ENCODE measurements at regions not wholly inside any gene's neighbourhood (a gene's known extent, or its start where the extent isn't known, plus 50 kb on each side); places are given as distances from the start of the nearest gene placed in this dataset.
A peak's percentile ranks its signal among the peaks of the same experiment; 100 is the strongest.

DNA sequence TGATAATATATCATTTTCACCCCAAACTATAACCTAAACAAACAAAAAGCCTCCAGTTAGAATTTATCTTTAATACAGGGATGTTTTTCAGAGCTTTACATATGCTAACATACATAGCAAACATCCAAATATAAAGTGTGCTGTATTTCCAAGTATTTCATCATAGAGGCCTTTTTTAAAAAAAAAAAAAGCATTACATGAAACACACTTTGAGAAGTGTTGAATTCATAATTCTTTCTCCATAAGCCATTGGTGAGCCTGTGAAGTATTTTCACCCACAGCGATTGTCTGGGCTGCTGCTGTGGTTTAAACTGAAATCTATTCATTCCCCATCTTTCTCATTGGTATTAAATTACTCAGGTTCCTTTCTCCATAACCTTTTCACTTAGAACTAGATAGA, 503.4 kb upstream of the CDH8 start:
- DNase-seq, result no peak

DNA sequence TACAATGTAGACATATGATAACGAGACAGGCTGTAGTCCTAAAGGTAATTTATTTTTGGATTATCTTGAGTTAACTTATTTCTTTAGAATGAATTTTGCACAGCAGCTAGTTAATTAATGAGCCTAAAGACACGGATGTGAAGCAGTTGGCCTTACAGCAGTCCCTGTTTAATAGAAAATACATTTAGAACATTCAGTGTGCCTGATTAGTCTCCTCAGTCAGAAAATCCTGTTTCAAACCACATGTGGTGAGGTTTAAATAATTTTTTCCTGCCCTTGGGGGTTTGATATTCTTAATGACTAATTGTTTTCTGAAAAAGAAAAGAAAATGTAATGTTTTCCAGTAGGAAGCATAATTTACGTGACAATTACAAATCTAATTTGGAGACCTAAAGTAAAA, 494.2 kb upstream of the CDH8 start:
- DNase-seq, result no peak

DNA sequence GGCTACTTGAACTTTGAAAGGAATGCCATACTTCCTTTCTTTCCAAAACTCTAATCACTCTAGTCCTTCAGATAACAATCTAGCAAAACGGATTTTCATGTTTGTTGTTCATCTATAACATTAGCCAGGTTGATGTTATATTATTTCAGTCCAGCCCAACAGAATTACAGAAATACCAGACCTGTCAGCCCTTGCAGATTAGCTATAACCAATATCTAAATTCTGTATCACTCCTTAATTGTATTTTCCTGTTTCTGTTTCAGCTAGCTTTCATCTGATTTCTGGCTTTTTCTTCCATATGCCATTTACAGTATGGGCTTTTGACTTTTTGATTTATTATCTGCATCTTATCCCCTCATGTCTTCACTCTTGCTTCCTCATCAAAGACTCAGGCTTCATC, 479.8 kb upstream of the CDH8 start:
- no peak for DNase-seq

DNA sequence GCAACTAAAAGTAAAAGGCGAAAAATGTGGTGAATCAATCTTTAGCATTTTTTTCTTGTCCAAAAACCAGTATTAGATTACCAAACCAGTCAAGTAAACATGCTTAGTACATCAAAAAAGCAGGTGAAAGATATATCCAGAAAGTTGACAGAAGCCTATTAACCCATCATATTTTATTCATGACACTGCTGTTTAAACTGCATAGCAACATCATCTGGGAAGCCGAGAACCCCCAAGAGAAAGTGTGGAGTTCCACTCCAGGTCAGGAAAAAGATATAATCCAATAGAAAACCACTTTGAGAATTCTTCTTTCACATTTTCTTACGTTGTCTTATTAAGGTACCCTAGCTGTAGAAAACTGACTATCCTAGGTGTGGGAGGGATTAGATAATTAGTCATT, 466.8 kb upstream of the CDH8 start:
- no peak for DNase-seq

DNA sequence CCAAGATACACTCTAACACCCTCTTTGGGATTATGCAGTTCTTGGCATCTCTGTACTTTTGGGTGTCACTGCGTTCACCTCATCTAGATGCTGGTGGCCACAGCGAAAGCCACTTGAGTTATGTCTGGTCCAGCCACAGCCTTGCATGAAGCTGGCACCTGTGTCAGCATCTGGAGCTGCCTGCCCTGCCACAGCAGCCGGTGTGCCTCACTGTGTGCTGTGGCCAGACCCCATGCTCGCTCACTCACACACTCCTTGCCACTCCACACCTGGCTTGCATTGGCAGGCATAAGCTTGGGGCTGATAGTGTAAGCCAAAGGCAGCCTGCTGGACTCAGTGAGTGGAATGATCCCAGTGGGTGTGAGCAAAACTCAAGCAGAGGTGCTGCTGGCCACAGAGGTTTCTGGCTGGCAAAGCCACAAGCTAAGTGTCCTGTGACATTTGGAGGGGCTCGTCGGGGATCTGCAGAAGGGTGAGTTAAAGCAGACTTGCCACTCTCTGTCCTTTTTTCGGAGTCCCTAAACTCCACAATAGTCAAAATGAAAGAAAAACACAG, 442.7 kb upstream of the CDH8 start:
- DNase-seq, result no peak

DNA sequence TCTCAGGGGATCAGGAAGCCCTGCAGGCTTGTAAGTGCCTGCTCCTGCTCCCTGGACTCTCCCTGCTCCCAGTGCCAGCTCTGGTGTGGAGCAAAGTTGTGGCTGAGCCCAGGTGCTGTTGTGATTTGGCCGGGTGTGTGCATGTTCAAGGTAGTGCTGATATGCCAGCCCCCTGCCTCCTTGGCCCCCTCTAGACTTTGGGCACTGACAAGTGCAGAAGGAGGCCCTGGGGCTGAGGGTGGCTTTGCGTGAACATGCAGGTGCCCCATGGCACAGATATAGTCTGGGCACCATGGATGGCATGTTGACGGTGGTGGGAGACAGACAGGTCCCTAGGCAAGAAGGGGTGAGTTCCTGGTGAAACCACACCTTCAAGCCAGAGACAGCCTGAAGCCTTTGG, 441.6 kb upstream of the CDH8 start:
- DNase-seq, result no peak

DNA sequence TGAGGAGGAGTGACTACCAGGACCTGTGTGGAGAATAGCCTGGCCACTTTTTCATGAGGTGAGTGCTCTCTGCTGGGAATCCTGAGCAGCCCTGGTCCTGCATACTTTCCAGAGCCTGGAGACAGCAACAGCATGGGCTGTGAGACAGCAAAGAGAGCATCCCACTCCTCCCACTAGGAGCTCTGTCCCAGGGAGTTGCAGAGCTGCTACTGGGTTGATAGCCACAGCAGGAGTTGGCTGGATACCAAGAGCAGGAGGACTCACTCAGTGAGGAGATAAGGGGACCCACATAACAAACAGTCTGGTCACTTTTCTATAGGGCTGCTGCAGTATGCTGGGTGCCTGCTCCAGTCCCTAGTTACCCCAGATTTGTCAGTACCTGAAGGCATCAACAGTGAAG, 439.3 kb upstream of the CDH8 start:
- DNase-seq, result no peak

DNA sequence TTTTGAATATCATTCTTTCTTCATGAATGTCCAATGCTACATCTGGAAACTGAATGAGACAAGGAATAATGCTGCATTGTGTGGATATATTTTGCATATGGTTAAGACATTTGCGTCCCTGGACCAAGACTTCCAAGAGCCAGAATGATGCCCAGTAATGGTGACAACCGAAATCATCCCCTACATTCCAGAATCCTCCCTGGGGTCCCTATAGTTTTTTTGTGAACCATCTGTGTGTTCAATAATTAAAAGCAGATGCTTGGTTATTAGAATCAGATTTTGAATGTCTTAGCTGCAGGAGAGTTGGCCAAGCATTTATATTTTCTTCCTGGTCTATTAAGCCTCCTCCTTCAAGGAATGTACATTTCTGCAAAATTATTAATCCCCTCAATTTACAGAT, 426.7 kb upstream of the CDH8 start:
- DNase-seq, result peak; percentile 84

DNA sequence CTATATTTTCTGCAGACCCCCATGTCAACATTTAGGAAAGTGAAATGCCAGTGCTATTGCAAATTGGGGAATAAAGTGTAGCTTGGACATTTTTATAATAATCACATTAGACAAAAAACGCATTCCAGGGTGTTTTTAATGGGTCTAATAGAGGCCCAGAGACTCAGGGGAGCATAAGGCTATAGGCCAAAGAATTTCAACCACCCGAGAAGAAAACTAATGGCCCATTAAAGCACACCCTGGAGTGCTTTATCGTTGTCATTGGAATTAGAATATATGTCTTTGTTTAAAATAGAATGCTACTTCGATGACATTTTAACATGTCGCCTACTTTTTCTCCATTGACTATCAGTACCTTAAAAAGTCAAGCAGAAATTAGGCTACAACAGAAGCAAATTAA, 414.1 kb upstream of the CDH8 start:
- DNase-seq, result no peak

DNA sequence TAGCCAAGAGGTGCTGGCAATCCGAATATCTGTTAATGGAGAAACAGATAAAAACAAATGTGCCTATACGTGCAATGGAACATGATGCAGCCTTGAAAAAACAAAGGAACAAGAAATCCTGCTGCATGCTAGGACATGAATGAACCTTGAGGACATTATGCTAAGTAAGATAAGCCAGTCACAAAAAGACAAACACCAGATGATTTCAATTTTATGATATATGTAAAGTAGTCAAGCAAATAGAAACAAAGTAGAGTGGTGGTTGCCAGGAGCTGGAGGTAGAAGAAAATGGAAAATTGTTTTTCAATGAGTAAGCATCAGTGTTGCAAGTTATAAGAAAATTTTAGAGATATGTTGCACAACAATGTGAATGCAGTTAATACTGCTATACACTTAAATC, 409.7 kb upstream of the CDH8 start:
- peak; percentile 21 for DNase-seq

DNA sequence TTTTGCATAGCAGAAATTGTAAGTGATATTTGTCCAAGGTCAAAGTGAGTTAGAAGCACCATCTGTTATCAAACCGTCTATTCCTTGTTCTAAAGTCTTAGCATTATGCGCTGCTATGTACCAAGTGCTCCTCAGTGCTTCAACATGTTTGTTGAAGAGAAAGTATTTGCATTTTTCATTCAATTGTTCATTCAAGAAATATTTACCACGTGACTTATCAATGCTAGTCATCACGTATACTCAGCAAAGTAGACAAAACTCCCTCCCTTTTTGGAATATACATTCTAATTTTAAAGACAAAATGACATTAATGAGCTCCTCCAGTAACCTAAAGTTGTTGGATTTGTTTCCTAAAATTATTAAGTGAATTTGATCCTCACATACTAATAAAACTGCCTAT, 388.0 kb upstream of the CDH8 start:
- no peak for DNase-seq

DNA sequence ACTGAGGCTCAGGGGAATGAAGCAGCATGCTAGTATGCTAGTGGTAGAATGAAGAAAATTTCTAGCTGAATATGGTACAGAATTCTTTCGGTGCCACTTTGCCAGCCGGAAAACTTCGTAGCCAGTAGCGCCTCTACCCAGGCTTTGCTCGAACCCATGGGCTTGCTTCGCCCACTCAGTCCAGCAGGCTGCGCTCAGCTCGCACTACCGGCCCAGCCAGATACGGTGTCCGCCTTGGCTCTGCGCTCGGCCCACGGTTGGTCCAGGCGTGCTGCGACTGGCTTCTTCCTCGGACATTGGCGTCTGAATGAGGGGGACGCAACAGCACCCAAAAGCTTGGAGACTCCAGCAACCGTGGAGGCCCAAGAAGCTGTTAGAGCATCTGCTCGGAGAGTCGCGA, 372.5 kb upstream of the CDH8 start:
- no peak for DNase-seq

DNA sequence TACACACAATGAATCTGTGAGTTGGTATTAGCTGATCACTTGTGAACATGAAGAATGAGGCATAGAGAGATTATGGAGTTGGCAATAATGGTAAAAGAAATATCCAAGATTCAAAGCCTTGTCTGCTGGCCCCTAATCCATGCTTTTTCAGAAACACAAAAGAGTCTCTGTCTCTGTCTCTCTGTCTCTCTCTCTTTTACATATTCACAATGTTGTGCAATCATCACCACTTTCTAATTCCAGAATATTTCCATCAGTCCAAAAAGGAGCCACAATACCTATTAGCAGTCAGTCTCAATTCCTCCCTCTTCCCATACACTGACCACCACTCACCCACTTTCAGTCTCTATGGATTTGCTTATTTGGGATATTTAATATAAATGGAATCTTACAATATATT, 370.1 kb upstream of the CDH8 start:
- no peak for DNase-seq

DNA sequence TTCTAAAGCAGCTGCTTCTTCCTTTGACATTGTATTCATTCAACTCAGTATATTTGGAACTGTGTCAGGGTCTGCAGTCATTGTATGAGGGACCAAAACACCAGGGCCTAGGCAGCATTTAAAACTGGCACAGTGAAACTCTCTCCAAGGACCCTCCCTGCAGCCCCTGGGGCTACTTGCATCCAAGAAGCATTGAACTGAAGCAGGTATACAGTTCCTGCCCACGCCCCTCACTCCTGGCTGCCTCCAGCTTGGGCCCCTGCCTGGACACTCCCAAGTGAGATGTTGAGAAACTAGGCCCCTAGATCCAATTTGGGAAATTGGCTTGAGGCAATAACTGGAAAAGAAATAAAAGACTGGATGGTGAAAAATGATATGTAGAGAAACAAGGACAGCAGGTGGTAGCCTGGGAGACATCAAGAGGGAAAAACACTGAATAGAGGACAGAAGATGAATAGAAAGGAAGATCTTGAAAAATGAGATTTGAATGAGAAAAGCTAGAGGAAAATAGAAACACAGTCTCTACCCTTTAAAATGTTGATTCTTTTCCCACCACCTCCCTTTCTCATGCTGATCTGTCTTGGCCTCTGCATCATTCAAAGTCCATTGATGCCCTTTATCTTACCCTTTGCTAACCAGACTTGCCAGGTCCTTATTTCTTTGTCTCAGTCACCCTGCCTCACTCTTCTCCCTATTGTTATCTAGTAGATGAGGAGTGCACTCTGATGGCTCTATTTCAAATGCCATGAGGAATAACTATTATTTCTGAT, 368.8 kb upstream of the CDH8 start:
- DNase-seq, result no peak

DNA sequence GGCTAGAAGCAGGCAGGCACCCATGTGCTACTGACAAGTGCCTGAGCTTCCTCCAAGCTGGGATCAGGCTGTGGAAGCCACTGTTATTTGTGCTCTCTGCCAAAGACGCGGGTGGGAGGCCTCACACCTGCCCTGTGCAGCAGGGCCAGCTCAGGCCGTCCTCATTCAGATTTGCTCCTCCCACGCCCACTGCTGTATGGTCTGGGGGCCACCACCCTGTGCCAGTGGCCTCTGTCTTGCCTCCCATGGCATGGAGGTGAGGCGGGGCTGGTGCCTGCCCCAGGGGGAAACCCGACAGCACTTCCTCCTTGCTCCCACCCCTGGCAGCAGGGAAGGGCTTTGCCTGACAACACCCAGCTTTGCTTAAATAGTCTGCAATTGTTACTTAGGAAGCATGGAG, 356.5 kb upstream of the CDH8 start:
- no peak for DNase-seq

DNA sequence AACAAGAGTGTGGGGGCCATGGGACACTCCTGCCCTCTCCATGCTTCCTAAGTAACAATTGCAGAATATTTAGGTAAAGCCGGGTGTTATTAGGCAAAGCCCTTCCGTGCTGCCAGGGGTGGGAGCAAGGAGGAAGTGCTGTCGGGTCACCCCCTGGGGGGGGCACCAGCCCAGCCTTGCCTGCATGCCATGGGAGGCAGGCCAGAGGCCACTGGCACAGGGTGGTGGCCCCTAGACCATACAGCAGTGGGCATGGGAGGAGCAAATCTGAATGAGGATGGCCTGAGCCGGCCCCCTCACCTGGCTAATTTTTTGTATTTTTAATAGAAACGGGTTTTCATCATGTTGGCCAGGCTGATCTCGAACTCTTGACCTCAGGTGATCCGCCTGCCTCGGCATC, 355.7 kb upstream of the CDH8 start:
- DNase-seq, result no peak

DNA sequence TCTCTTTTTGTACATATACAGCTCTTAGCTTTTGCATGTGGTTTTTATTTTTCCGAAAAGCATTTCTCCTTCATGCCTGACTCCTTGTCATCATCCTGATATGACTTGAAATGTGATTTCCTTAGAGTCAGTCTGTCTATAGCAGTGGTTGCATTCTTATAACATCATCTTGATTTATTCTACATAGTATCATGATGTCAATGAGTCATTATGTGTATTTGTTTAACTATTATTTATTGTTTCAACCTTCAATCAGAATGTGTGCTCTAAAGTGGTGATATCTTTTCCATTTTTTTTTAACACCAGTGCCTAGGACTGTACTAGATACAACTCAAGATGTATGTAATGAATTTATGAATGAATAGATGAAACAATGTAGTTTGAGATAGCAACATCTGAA, 354.9 kb upstream of the CDH8 start:
- DNase-seq, result no peak

DNA sequence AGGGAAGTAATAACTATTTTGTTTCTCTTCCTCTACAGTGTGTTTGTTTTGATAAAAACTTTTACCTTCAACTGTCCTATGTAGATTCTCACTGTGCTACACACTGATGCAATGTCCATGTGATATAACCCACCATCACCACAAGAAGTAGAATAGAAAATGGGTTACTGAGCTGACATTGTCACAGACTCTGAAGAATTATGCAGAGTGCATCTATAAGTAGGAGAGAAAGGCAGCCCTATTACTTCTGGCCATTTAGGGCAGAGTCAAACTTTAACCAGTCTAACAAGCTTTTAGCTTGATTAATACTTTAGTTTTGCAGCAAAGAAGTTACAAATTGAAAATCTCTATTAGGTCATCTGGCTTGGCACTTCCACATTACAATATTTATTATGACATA, 354.0 kb upstream of the CDH8 start:
- no peak for DNase-seq

DNA sequence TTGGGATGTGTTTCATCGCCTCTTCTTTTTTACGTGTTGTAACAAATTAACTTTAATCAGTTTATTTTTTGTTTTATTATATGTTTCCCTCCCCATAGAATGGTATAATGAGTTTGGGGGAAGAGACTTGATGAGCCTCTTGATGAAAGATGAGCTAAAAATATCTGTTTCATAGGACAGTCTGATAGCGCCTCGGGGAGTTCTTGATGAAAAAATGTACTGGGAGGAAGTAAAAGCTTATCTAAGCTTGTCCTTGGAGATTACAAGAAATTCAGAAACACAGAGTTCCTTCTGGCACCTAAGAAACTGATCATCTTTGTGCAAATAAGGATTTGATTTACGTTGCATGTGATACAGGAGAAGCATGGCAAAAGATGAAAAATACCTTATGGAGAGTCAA, 350.2 kb upstream of the CDH8 start:
- DNase-seq, result no peak

DNA sequence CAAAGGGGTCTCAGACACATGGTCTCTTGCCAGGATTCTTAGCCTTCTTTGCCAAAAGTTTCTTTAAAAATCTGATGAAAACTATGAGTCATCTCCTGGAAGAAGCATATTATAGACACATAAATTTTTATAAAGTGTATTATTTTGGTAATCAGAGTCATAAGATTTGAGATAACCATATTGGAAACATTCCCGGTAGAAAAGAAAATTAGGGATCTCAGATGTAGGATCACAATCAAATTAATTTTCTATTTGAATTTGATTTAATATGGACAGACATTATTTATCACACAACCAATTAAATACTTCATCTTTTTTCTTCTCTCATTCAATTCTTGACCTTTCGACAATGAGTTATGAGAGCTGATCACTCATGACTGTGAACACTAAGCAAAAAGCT, 347.7 kb upstream of the CDH8 start:
- DNase-seq, result no peak

DNA sequence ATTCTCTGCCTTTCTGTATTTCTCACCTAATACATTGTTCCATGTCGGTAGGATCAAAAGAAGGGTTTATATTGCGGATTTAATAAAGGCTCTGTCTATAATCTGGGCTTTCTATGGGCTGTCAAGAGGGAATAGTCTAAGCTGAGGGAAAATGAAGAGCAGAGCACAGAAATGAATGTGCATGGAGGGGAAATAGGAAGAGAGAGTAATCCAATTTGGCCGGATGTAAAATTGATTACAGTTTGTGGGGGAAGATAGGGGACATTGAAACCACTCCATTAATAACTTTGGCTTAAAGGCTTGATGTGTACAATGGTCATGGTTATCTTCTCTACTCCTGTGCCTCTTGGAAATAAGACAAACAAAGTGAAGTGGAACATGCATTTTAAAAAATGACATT, 334.2 kb upstream of the CDH8 start:
- DNase-seq, result no peak

DNA sequence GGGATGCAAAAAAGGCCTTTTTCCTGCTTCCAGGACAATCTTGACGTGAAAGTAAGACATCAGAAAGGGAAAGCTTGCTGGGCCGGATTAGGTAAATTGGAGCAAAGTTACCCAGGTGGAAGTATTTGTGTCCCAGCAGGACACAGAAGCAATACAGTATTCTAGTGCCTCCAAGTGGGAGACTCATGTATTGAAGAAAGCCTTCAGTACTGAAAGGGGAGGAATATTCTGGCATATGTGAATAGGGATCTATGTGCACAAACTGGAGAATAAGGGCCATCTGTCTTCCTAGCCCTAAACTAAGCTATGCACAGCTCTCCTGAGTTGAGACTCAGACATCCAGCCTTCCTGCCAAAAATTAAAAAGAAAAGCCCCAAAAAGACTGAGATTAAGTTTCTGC, 327.3 kb upstream of the CDH8 start:
- DNase-seq, result no peak

DNA sequence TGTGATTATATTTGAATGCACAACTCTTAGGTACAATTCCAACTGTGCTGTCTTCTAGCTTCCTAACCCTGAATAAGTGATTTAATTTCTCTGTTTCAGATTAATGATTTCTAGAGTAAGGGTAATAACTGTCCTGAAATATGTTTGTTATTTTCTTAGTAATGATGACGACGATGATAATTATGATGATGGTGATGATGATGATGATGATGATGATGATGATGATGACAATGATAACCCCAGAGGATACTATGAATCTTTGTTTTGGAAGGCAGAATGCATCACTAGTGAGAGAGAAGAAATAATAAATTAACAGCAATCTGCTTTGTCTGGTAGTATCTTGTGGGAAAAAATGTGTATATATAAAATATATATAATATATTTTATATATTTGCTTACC, 317.1 kb upstream of the CDH8 start:
- DNase-seq, result no peak

DNA sequence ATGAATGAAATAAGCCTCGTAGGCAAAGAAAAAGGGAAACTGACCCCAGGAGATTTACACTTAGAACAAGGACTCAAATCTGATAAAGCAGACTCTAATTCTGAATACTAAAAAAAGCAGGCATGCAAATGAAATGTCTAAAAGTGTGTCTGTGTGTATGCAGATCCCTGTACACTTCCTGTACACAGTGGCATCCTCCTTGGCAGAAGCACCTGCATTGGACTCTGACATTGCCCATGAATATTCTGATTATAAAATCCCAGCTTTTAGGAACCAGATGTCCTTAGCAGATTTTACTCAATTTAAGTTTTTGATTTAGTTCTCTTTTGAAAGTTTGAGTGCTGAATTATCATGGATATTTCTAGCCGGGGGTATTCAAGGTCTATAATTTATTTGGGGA, 306.0 kb upstream of the CDH8 start:
- no peak for DNase-seq

DNA sequence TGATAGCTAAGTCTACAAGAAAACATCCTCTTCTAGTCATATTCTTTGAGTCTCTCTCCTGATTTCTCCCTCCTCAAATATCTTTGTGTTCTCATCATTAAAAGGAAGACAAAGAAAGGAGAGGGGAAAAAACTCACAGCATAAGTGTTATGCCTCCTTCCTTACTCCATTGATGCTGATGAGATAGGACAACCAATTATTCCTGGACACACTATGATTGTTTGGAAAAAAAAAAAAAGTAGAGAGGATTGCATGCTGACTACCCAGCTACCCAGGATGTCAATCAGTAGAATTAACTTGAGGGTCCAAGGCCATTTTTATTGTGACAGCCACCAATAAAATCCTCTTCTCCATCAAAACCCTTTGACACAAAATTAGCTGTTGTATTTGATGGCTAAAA, 299.1 kb upstream of the CDH8 start:
- no peak for DNase-seq

Measured in skin of body (tissue), 1 donor.